Calu3 (cell line): ENCODE measurements at regions not wholly inside any gene's neighbourhood (a gene's known extent, or its start where the extent isn't known, plus 50 kb on each side); places are given as distances from the start of the nearest gene placed in this dataset.
A peak's percentile ranks its signal among the peaks of the same experiment; 100 is the strongest.

Source experiments
- BruUV-seq: library from RNA; stranded (reverse); fragments of 400-500 nt; replicated peaks from 2 replicates; lab custom pipeline; 2021; lab: Mats Ljungman, UMichigan
- CTCF ChIA-PET: fragments of 300-600 bp; sonication (Branson Sonifier 250); formaldehyde crosslinking; loops from one replicate; lab custom pipeline; 2022; ENCODE audit warnings: antibody characterized with exemption; lab: Charles Lee
- DNase-seq: peaks from one replicate; pipeline ENCODE4 v3.0.0; 2022
- H3K27ac Mint-ChIP-seq: one replicate; pipeline ENCODE4 v1.8.0; 2022; ENCODE audit warnings: mixed read lengths; ENCODE audit not compliant: unreplicated experiment
- H3K27me3 Mint-ChIP-seq: one replicate; pipeline ENCODE4 v1.8.0; 2022; ENCODE audit warnings: mixed read lengths; ENCODE audit not compliant: unreplicated experiment
- H3K36me3 Mint-ChIP-seq: one replicate; pipeline ENCODE4 v1.8.0; 2022; ENCODE audit warnings: mild to moderate bottlenecking, moderate library complexity, mixed read lengths; ENCODE audit not compliant: insufficient read depth, unreplicated experiment
- H3K4me1 Mint-ChIP-seq: one replicate; pipeline ENCODE4 v1.8.0; 2022; ENCODE audit warnings: mild to moderate bottlenecking, low read depth, mixed read lengths; ENCODE audit not compliant: unreplicated experiment
- H3K4me3 Mint-ChIP-seq: one replicate; pipeline ENCODE4 v1.8.0; 2022; ENCODE audit warnings: mild to moderate bottlenecking, low read depth, moderate library complexity, mixed read lengths; ENCODE audit not compliant: unreplicated experiment
- H3K9me3 Mint-ChIP-seq: one replicate; pipeline ENCODE4 v1.8.0; 2022; ENCODE audit warnings: low read depth, mixed read lengths; ENCODE audit not compliant: unreplicated experiment
- intact Hi-C: fragments of 100-400 bp; cut with micrococcal nuclease; formaldehyde crosslinking; loops from one replicate; pipeline ENCODE4 v1.10.0; 2022; ENCODE audit not compliant: unreplicated experiment
- TF ChIP-seq, protein P1 (sequence below): fragments of 200-600 bp; IDR thresholded peaks from one replicate; pipeline ENCODE4 v1.8.0; 2022; ENCODE audit warnings: antibody characterized with exemption; ENCODE audit not compliant: unreplicated experiment

DNA sequence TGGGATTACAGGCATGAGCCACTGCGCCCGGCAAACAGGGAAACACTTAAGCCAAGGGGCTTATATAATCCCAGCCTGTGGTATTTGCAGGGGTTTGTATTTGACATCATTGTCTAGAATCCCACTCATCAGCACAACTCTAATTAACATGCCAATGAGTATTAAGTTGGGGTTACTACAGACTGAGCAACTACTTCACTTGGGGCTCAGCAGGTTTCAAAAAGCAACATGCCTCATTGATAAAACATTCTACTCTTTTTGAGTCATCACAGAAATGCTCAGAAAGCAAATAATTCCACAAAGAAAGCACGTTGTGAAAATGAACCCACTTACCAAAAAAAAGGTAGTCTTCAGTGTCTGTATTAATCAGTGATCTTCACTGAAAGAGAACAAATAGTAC, 236.9 kb upstream of the CELF2 start:
- TF ChIP-seq, protein P1, sequence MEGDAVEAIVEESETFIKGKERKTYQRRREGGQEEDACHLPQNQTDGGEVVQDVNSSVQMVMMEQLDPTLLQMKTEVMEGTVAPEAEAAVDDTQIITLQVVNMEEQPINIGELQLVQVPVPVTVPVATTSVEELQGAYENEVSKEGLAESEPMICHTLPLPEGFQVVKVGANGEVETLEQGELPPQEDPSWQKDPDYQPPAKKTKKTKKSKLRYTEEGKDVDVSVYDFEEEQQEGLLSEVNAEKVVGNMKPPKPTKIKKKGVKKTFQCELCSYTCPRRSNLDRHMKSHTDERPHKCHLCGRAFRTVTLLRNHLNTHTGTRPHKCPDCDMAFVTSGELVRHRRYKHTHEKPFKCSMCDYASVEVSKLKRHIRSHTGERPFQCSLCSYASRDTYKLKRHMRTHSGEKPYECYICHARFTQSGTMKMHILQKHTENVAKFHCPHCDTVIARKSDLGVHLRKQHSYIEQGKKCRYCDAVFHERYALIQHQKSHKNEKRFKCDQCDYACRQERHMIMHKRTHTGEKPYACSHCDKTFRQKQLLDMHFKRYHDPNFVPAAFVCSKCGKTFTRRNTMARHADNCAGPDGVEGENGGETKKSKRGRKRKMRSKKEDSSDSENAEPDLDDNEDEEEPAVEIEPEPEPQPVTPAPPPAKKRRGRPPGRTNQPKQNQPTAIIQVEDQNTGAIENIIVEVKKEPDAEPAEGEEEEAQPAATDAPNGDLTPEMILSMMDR = no peak
- H3K27me3 Mint-ChIP-seq = no peaks in the 10 kb centered on the region
- no TSS peak for BruUV-seq
- H3K36me3 Mint-ChIP-seq = no peaks in the 10 kb centered on the region
- CTCF ChIA-PET = no interaction called here
- peaks cover 18% of the 10 kb centered on the region for H3K9me3 Mint-ChIP-seq
- DNase-seq = no peak
- intact Hi-C loops = no loop called here
- no peak overlapping the region for H3K27ac Mint-ChIP-seq
- H3K4me1 Mint-ChIP-seq = peaks cover 17% of the 10 kb centered on the region
- no peak overlapping the region for H3K4me3 Mint-ChIP-seq

DNA sequence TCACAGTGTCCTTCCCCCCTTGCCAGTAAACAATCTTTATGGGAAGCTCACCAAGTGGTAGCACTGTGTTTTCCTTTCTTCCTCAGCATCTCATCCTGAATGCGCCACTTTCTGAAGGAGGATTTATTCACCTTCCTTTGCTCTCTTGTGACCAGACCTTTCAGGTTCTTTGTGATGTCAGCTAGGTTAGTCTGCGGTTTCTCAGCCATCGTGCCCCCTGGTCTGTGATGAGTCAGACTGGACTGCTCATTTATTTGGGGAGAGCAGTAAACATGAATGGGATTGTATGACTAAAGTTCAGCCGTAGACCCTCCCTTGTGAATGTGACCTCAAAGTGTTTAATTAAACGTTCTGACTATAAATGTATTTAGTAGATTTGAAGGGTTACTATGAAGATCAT, 235.1 kb upstream of the CELF2 start:
- Mint-ChIP-seq H3K27me3 (no peaks in the 10 kb centered on the region), H3K36me3 (no peaks in the 10 kb centered on the region), H3K4me1 (peaks cover 29% of the 10 kb centered on the region), H3K9me3 (peaks cover 9% of the 10 kb centered on the region), H3K27ac (no peak overlapping the region), H3K4me3 (no peak overlapping the region)
- no TSS peak for BruUV-seq
- TF ChIP-seq, protein P1 = no peak
- CTCF ChIA-PET = no interaction called here
- intact Hi-C loops = no loop called here
- DNase-seq = peak; percentile 16

DNA sequence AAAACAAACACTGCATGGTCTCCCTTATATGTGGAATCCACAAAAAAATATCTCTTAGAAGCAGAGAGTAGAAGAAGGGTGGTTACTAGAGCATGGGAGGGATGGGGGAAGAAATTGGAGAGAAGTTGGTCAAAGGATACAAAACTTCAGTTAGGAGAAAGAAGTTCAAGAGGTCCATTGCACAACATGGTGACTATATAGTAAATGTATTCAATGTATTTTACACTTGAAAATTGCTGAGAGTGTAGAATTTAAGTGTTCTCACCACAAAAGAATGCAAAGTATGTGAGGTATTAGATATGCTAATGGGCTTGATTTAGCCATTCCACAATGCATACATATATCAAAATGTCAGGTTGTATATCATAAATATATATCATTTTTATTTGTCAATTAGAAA, 232.0 kb upstream of the CELF2 start:
- intact Hi-C loops = no loop called here
- Mint-ChIP-seq H3K4me1 (peaks cover 29% of the 10 kb centered on the region), H3K4me3 (no peak overlapping the region), H3K27me3 (no peaks in the 10 kb centered on the region), H3K27ac (no peak overlapping the region), H3K9me3 (peaks cover 4% of the 10 kb centered on the region), H3K36me3 (no peaks in the 10 kb centered on the region)
- CTCF ChIA-PET = no interaction called here
- TF ChIP-seq, protein P1 = no peak
- DNase-seq = no peak
- no TSS peak for BruUV-seq

DNA sequence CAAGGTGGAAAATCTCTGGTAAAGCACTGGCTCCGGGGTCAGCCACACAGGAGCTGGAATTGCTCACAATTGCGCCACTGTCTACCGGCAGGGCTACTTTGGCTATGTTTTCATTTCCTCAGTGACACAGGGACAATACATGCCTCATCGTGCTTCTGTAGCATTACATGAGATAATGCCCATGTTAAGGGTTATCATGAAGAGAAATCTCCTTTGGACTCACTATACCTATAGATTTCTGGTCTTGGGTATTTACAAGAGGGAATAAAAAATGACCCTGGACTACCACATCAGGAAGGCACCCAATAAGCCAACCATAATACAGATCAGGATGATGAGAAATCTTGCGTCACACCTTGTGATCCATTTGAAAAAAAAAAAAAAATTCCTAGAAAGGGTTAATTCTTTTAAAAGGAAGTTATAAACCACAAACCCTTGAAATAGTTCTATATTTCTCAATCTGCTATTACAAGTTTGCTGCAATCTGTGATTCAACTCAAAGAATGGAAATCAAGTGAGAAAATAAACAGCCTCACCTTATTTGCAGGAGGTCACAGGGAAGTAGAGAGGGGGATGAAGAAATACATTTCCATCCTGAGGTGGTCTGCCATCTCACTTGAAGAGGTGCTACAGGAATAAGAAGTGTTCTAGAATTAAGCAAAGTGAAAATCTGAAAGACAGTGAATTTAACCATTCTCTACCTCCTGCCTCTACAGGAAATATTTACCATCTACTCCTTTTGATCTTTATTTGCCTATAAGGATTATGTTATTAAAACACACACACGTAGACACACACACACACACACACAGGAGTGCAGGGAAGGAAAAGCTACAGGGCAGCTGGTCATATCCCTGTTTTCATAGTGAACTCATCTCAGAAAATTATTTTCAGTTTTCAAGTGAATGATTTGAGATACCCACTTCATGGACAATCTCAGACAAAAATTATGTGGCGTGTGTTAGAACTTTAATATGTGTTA, 231.3 kb upstream of the CELF2 start:
- CTCF ChIA-PET = no interaction called here
- Mint-ChIP-seq H3K27ac (peak overlapping the region; percentile 67), H3K27me3 (no peaks in the 10 kb centered on the region), H3K4me1 (peaks cover 29% of the 10 kb centered on the region), H3K9me3 (peaks cover 4% of the 10 kb centered on the region), H3K4me3 (no peak overlapping the region), H3K36me3 (no peaks in the 10 kb centered on the region)
- intact Hi-C loops = no loop called here
- TF ChIP-seq, protein P1 = no peak
- BruUV-seq = no TSS peak
- no peak for DNase-seq
